Kidney (tissue), 13 donors: ENCODE measurements at regions not wholly inside any gene's neighbourhood (a gene's known extent, or its start where the extent isn't known, plus 50 kb on each side); places are given as distances from the start of the nearest gene placed in this dataset.
A peak's percentile ranks its signal among the peaks of the same experiment; 100 is the strongest.

Experiments
- DNase-seq, 5 donors: peaks; one replicate each; pipeline ENCODE4 v3.0.0-alpha.2; 2013 to 2020
- FAIRE-seq: peaks from 2 replicates; lab custom pipeline; 2012; peaks lifted over from hg19 to GRCh38; lab: Jason Lieb, UNC
- H3K27ac ChIP-seq, 2 donors: one replicate each; pipeline ENCODE4 v1.7.0; 2013; ENCODE audit warnings: low read depth in 2 of 2, low read length in 2 of 2, inconsistent platforms in 1 of 2
- H3K27me3 ChIP-seq: one replicate; pipeline ENCODE4 v1.7.1; 2013; ENCODE audit warnings: low read length, inconsistent platforms; ENCODE audit not compliant: control insufficient read depth, insufficient read depth
- H3K36me3 ChIP-seq, 3 donors: one replicate each; pipeline versions ENCODE4 v1.7.0 to v1.7.1; 2013; ENCODE audit warnings: low read length in 3 of 3, control low read depth in 1 of 3, inconsistent platforms in 1 of 3; ENCODE audit not compliant: insufficient read depth in 3 of 3, control insufficient read depth in 2 of 3
- H3K4me1 ChIP-seq, 3 donors: one replicate each; pipeline versions ENCODE4 v1.7.0 to v1.7.1; 2013; ENCODE audit warnings: low read length in 3 of 3, inconsistent platforms in 1 of 3, low read depth in 1 of 3; ENCODE audit not compliant: control insufficient read depth in 2 of 3, insufficient read depth in 2 of 3
- H3K4me3 ChIP-seq, 3 donors: one replicate each; pipeline versions ENCODE4 v1.7.0 to v1.8.1; 2013; ENCODE audit warnings: low read length in 3 of 3, control low read depth in 1 of 3, inconsistent platforms in 1 of 3
- H3K9ac ChIP-seq, 3 donors: one replicate each; pipeline versions ENCODE4 v1.7.0 to v1.7.1; 2013; ENCODE audit warnings: low read length in 3 of 3, control low read depth in 1 of 3, inconsistent platforms in 1 of 3
- H3K9me3 ChIP-seq, 3 donors: one replicate each; pipeline versions ENCODE4 v1.7.0 to v1.7.1; 2013; ENCODE audit warnings: low read length in 3 of 3, control low read depth in 1 of 3, inconsistent platforms in 1 of 3; ENCODE audit not compliant: control insufficient read depth in 2 of 3, insufficient read depth in 1 of 3
- intact Hi-C: fragments of 100-400 bp; cut with DNase I; formaldehyde crosslinking; loops from one replicate; pipeline ENCODE4 v1.11.1; 2022
- TF ChIP-seq, protein P1 (sequence below): IDR thresholded peaks from 3 replicates; pipeline ENCODE4 v1.5.1; 2012; ENCODE audit warnings: mild to moderate bottlenecking, moderate library complexity, borderline replicate concordance; ENCODE audit not compliant: insufficient read depth; ENCODE audit errors: extremely low read depth
- donor health status: control.
- donor health status: control.
- donor health status: control.
- donor health status: control.
- donor health status: control.
- donor health status: DM: yes; HTN: yes; CAD: no.
- donor health status: Normal renal cell carcinoma (clear cell type).

DNA sequence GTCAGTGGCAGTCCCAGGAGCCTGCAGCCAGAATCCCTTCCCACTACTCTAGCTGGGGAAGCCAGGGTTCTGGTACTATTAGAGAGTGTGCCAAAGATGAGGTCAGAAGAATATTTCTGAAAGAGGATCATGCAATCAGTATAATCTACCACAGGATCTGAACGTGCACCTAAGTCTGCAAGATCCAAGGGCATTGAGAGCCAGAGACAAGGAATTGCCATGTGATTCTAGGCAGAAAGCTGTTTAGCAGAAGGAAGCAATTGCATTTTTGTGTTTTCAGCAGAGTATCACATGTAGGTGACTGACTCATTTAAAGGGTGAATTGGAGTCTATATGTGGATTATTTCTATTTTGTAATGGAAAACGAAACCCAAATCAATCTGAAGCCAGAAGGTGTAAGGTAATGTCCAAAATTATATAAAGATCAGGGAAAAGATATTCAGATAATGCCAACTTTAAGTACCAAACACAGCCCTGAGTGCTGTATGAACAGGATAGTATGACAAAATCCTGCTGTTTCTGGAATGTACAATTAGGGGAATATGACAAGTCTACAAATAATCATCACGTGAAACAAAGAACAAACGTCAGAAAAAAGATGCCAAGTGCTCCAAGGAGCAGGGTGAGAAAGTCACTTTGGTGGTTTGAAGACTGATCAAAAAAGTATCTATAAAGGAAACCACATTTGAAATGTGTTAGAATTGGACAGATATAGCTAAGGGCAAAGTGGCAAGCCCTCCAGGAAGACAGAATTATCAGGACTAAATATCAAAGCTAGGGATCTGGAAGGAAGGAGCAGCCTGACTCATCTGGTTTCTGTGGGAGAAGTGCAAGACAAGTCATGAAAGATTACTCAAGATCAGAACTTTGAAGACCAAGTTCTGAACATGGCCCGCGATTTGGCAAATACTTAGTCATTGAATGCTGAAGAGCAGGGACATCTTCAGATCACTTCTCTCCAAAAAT, 1036.6 kb downstream of the NTRK3 start:
- H3K27me3 ChIP-seq, result no peaks in the 10 kb centered on the region
- intact Hi-C loops, result no loop called here
- H3K4me3 ChIP-seq, result no peak overlapping the region
- H3K36me3 ChIP-seq, result no peaks in the 10 kb centered on the region
- TF ChIP-seq, protein P1, sequence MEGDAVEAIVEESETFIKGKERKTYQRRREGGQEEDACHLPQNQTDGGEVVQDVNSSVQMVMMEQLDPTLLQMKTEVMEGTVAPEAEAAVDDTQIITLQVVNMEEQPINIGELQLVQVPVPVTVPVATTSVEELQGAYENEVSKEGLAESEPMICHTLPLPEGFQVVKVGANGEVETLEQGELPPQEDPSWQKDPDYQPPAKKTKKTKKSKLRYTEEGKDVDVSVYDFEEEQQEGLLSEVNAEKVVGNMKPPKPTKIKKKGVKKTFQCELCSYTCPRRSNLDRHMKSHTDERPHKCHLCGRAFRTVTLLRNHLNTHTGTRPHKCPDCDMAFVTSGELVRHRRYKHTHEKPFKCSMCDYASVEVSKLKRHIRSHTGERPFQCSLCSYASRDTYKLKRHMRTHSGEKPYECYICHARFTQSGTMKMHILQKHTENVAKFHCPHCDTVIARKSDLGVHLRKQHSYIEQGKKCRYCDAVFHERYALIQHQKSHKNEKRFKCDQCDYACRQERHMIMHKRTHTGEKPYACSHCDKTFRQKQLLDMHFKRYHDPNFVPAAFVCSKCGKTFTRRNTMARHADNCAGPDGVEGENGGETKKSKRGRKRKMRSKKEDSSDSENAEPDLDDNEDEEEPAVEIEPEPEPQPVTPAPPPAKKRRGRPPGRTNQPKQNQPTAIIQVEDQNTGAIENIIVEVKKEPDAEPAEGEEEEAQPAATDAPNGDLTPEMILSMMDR, result no peak
- no peak for DNase-seq
- no peak overlapping the region for H3K9ac ChIP-seq
- H3K4me1 ChIP-seq, result no peaks in the 10 kb centered on the region
- no peak overlapping the region for H3K27ac ChIP-seq
- no peak for FAIRE-seq
- no peaks in the 10 kb centered on the region for H3K9me3 ChIP-seq

DNA sequence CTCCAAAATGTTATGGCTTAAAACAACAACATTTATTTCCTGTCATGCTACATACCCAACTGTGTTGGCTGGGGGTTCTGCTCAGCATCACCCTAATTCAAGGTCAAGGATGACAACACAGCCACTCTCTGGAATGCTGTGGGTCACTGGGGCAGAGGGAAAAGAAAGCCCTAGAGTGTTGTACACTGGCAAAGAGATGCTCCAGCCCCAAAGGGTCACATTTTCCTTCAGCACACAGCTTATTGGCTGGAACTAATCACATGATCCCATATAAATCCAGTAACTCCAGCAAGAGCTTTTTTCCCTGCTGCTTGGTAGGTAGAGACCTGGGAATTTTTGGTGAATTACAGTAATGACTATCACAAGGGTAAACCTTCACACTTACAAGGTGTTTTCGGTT, 1041.4 kb downstream of the NTRK3 start:
- TF ChIP-seq, protein P1, result no peak
- FAIRE-seq, result no peak
- H3K27me3 ChIP-seq, result no peaks in the 10 kb centered on the region

DNA sequence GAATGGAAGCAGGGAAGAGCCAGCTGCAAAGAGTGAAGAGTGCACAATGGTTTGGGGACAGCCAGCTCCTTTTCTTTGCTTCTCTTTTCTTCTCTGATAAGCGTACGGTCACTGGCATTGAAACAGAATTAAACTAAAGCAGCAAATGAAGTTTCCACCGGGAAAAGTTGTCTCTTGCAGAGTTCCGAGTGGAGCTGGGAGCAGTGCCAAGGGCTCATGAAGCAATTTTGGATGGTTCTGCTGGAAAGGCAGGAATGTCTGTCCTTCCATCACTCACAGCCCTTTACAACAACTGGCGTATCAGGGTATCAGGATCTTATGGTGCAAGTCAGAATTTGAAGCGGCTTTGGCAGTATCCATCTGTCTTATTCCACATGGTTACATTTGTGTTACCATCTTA, 1042.9 kb downstream of the NTRK3 start:
- FAIRE-seq (no peak), DNase-seq (peak in 2 of 5 donors; percentile 13 to 14)
- no peaks in the 10 kb centered on the region for H3K27me3 ChIP-seq
- intact Hi-C loops, result no loop called here
- no peak overlapping the region for H3K9ac ChIP-seq
- H3K4me1 ChIP-seq, result no peaks in the 10 kb centered on the region
- no peak overlapping the region for H3K27ac ChIP-seq
- TF ChIP-seq, protein P1, result no peak
- H3K36me3 ChIP-seq, result no peaks in the 10 kb centered on the region
- no peak overlapping the region for H3K4me3 ChIP-seq
- H3K9me3 ChIP-seq, result no peaks in the 10 kb centered on the region

More for the DNA sequence above, 1041.4 kb downstream of the NTRK3 start:
- intact Hi-C loops, result no loop called here
- DNase-seq, result peak in 2 of 5 donors; percentile 8
- no peak overlapping the region for H3K9ac ChIP-seq
- no peaks in the 10 kb centered on the region for H3K36me3 ChIP-seq
- no peaks in the 10 kb centered on the region for H3K9me3 ChIP-seq
- H3K4me3 ChIP-seq, result no peak overlapping the region
- H3K4me1 ChIP-seq, result no peaks in the 10 kb centered on the region
- H3K27ac ChIP-seq, result no peak overlapping the region
